ENCODE measurements at regions not wholly inside any gene's neighbourhood (a gene's known extent, or its start where the extent isn't known, plus 50 kb on each side); places are given as distances from the start of the nearest gene placed in this dataset.

GRCh38 chr10:131816157-131816775 lies 84.5 kb upstream of the PPP2R2D start:
- Histone ChIP-seq H3K4me3 (no peak overlapping the region), H3K36me3 (no peaks in the 10 kb centered on the region), H3K9me3 (no peaks in the 10 kb centered on the region), H3K27me3 (no peaks in the 10 kb centered on the region), H3K4me1 (no peaks in the 10 kb centered on the region), H3K27ac (no peak overlapping the region)
- no peak for TF ChIP-seq POLR2A (IDR thresholded peaks at IDR 0.05)
- TF ChIP-seq, protein P1, sequence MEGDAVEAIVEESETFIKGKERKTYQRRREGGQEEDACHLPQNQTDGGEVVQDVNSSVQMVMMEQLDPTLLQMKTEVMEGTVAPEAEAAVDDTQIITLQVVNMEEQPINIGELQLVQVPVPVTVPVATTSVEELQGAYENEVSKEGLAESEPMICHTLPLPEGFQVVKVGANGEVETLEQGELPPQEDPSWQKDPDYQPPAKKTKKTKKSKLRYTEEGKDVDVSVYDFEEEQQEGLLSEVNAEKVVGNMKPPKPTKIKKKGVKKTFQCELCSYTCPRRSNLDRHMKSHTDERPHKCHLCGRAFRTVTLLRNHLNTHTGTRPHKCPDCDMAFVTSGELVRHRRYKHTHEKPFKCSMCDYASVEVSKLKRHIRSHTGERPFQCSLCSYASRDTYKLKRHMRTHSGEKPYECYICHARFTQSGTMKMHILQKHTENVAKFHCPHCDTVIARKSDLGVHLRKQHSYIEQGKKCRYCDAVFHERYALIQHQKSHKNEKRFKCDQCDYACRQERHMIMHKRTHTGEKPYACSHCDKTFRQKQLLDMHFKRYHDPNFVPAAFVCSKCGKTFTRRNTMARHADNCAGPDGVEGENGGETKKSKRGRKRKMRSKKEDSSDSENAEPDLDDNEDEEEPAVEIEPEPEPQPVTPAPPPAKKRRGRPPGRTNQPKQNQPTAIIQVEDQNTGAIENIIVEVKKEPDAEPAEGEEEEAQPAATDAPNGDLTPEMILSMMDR (IDR thresholded peaks at IDR 0.05) = no peak
- intact Hi-C loops (cut with DNase I; ENCODE audit: low total_unique reads) = no loop called here
- DNase-seq = no peak

DNA sequence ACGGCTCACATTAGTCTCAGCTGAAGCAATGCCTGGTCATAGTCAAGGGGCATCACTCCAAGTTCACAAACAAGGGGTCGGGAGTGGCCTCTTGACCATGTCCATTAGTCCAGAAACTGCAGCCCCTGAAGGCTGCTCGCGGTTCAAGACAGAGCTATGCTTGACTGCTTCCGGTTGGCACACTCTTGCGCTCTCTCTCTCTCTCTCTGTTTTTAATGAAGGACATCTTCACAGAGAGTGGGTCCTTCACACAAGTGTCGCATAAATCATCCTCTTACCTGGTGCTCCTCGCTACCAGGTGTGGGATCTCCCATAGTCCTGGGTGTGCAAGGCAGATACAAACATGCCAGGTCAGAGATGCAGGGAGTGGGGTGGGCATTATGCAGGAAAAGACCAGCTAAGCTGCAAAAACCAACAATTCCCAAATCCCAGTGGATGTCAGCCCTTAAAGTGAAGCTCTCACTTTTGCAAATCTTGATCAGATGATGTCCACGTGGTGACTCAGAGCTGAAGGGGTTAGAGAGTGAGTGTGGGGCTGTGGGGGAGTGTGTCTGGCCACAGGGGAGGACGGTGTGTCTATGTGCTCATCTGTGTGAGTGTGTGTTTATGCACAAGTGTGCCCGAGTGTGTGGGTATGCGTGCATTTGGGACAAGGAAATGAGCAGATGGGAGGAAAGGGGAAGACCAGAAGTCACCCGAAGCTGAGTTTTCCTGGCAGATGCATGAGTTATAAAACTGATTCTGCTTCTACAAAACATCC lies 83.7 kb upstream of the PPP2R2D start:
- Histone ChIP-seq H3K4me1 (no peaks in the 10 kb centered on the region), H3K27ac (no peak overlapping the region), H3K4me3 (no peak overlapping the region), H3K9me3 (no peaks in the 10 kb centered on the region), H3K27me3 (no peaks in the 10 kb centered on the region), H3K36me3 (no peaks in the 10 kb centered on the region)
- no peak for DNase-seq
- intact Hi-C loops (cut with DNase I; ENCODE audit: low total_unique reads) = no loop called here
- no peak for TF ChIP-seq POLR2A (IDR thresholded peaks at IDR 0.05)
- TF ChIP-seq, protein P1 (IDR thresholded peaks at IDR 0.05) = no peak

- Histone ChIP-seq H3K4me1 (no peaks in the 10 kb centered on the region), H3K36me3 (no peaks in the 10 kb centered on the region), H3K4me3 (no peak overlapping the region), H3K27ac (no peak overlapping the region), H3K27me3 (no peaks in the 10 kb centered on the region), H3K9me3 (no peaks in the 10 kb centered on the region)
- intact Hi-C loops (cut with DNase I; ENCODE audit: low total_unique reads) = no loop called here
- TF ChIP-seq, protein P1 (IDR thresholded peaks at IDR 0.05) = no peak
- no peak for TF ChIP-seq POLR2A (IDR thresholded peaks at IDR 0.05)
- DNase-seq = no peak
Measured at GRCh38 chr10:131817866-131818509, 82.8 kb upstream of the PPP2R2D start.

- Histone ChIP-seq H3K27me3 (no peaks in the 10 kb centered on the region), H3K27ac (no peak overlapping the region), H3K4me1 (no peaks in the 10 kb centered on the region), H3K9me3 (no peaks in the 10 kb centered on the region), H3K4me3 (no peak overlapping the region), H3K36me3 (no peaks in the 10 kb centered on the region)
- intact Hi-C loops (cut with DNase I; ENCODE audit: low total_unique reads) = no loop called here
- TF ChIP-seq POLR2A (IDR thresholded peaks at IDR 0.05) = no peak
- TF ChIP-seq, protein P1 (IDR thresholded peaks at IDR 0.05) = no peak
- DNase-seq = no peak
Measured at GRCh38 chr10:131818510-131819234, 82.1 kb upstream of the PPP2R2D start.

All from uterus (tissue), 3 donors.